Brain microvascular endothelial cell (primary cell): ENCODE measurements at regions not wholly inside any gene's neighbourhood (a gene's known extent, or its start where the extent isn't known, plus 50 kb on each side); places are given as distances from the start of the nearest gene placed in this dataset.

Source experiments
- DNase-seq: peaks from one replicate; pipeline ENCODE4 v3.0.0-alpha.2; 2020
- H3K27ac ChIP-seq: fragments of 250-450 bp; sonication (Bioruptor Pico); 2 replicates; pipeline ENCODE4 v1.5.1; 2020; ENCODE audit warnings: mild to moderate bottlenecking, moderate library complexity
- H3K27me3 ChIP-seq: fragments of 250-450 bp; sonication (Bioruptor Pico); replicated peaks from 2 replicates; pipeline ENCODE4 v1.5.1; 2020; ENCODE audit warnings: mild to moderate bottlenecking
- H3K36me3 ChIP-seq: fragments of 250-450 bp; sonication (Bioruptor Pico); replicated peaks from 2 replicates; pipeline ENCODE4 v1.5.1; 2020; ENCODE audit warnings: mild to moderate bottlenecking
- H3K4me3 ChIP-seq: 2 replicates; pipeline ENCODE4 v1.5.1; 2011; ENCODE audit warnings: low read depth, mild to moderate bottlenecking, control low read depth, low read length, moderate library complexity
- CTCF ChIP-seq: IDR thresholded peaks from 2 replicates; pipeline ENCODE4 v1.5.1; 2011; ENCODE audit warnings: low read depth, mild to moderate bottlenecking, moderate library complexity, low read length, control low read depth, inconsistent platforms; ENCODE audit errors: missing control alignments
- in situ Hi-C: cut with HindIII; loops from 2 replicates; pipeline ENCODE4 v1.10.0; 2017; ENCODE audit warnings: low sequenced_read_pairs, low pct_ligation_motif_present

DNA sequence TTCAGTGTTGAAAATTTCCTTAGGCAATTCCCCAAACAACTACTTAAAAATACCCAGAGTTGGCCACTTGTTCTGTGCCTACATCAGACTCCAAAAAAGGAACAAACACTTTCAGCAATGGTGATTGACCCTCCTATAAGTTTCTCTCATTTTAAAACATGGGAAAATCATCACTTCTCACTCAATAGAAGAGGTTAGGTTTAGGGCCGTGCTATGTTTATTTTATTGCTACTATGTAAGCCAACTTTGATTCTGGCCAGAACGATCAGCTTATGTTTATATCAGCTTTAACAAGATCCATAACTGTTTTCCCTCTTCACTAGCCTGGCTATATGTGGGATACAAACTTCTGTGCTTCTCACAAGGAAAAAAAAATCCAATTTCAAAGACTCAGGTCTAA lies 133.1 kb downstream of the MTNR1A start:
- in situ Hi-C loops: no loop called here
- H3K27me3 ChIP-seq: no peaks in the 10 kb centered on the region
- H3K27ac ChIP-seq: no peak overlapping the region
- TF ChIP-seq CTCF: no peak
- no peaks in the 10 kb centered on the region for H3K36me3 ChIP-seq
- H3K4me3 ChIP-seq: no peak overlapping the region
- no peak for DNase-seq

GRCh38 chr4:186416451-186417060 lies 138.8 kb downstream of the MTNR1A start:
- no peak for TF ChIP-seq CTCF
- in situ Hi-C loops: no loop called here
- Histone ChIP-seq H3K27me3 (no peaks in the 10 kb centered on the region), H3K4me3 (no peak overlapping the region), H3K27ac (no peak overlapping the region), H3K36me3 (no peaks in the 10 kb centered on the region)
- no peak for DNase-seq

GRCh38 chr4:186414390-186414789 lies 141.0 kb downstream of the MTNR1A start:
- no peaks in the 10 kb centered on the region for H3K27me3 ChIP-seq
- H3K4me3 ChIP-seq: no peak overlapping the region
- no peaks in the 10 kb centered on the region for H3K36me3 ChIP-seq
- in situ Hi-C loops: no loop called here
- TF ChIP-seq CTCF: no peak
- DNase-seq: no peak
- H3K27ac ChIP-seq: no peak overlapping the region

- TF ChIP-seq CTCF: no peak
- Histone ChIP-seq H3K36me3 (no peaks in the 10 kb centered on the region), H3K27me3 (no peaks in the 10 kb centered on the region), H3K27ac (no peak overlapping the region), H3K4me3 (no peak overlapping the region)
- in situ Hi-C loops: no loop called here
- DNase-seq: no peak
Measured at GRCh38 chr4:186405957-186406356, 140.0 kb downstream of the F11 start.

- in situ Hi-C loops: no loop called here
- no peak for DNase-seq
Measured at GRCh38 chr4:186404562-186405134, 138.7 kb downstream of the F11 start.

More at GRCh38 chr4:186404562-186405134, 138.7 kb downstream of the F11 start:
- Histone ChIP-seq H3K27ac (no peak overlapping the region), H3K27me3 (no peaks in the 10 kb centered on the region), H3K36me3 (no peaks in the 10 kb centered on the region), H3K4me3 (no peak overlapping the region)
- no peak for TF ChIP-seq CTCF
